HG02870 (cell line): ENCODE measurements at regions not wholly inside any gene's neighbourhood (a gene's known extent, or its start where the extent isn't known, plus 50 kb on each side); places are given as distances from the start of the nearest gene placed in this dataset.

Experiments
- ATAC-seq: cut with Tn5 transposase; IDR thresholded peaks from one replicate; pipeline ENCODE4 v1.9.1; 2021; ENCODE audit warnings: mild to moderate bottlenecking, moderate library complexity; ENCODE audit not compliant: unreplicated experiment

GRCh38 chr5:68475476-68475983, 260.0 kb downstream of the PIK3R1 start:
- no peak for ATAC-seq

GRCh38 chr5:68476854-68477253, 261.3 kb downstream of the PIK3R1 start:
- ATAC-seq, result no peak

- no peak for ATAC-seq
Measured at GRCh38 chr5:68478301-68479095, 262.9 kb downstream of the PIK3R1 start.

GRCh38 chr5:68479524-68479923, 264.0 kb downstream of the PIK3R1 start:
- ATAC-seq, result no peak

- no peak for ATAC-seq
Measured at GRCh38 chr5:68480335-68480940, 264.9 kb downstream of the PIK3R1 start.

- ATAC-seq, result no peak
Measured at GRCh38 chr5:68482199-68482598, 266.6 kb downstream of the PIK3R1 start.

- no peak for ATAC-seq
Measured at GRCh38 chr5:68484307-68485068, 268.9 kb downstream of the PIK3R1 start.

GRCh38 chr5:68489556-68489955, 274.0 kb downstream of the PIK3R1 start:
- no peak for ATAC-seq

- no peak for ATAC-seq
Measured at GRCh38 chr5:68490406-68490805, 274.9 kb downstream of the PIK3R1 start.

GRCh38 chr5:68494771-68495170, 279.2 kb downstream of the PIK3R1 start:
- ATAC-seq, result no peak

GRCh38 chr5:68499987-68500386, 284.4 kb downstream of the PIK3R1 start:
- ATAC-seq, result no peak

- ATAC-seq, result no peak
Measured at GRCh38 chr5:68500813-68501212, 285.3 kb downstream of the PIK3R1 start.

GRCh38 chr5:68502531-68502930, 287.0 kb downstream of the PIK3R1 start:
- ATAC-seq, result no peak

- ATAC-seq, result no peak
Measured at GRCh38 chr5:68504306-68504705, 288.8 kb downstream of the PIK3R1 start.

- ATAC-seq, result no peak
Measured at GRCh38 chr5:68505917-68506860, 290.6 kb downstream of the PIK3R1 start.

GRCh38 chr5:68515514-68515913, 300.0 kb downstream of the PIK3R1 start:
- no peak for ATAC-seq

GRCh38 chr5:68518286-68518685, 302.7 kb downstream of the PIK3R1 start:
- ATAC-seq, result no peak

GRCh38 chr5:68519143-68519542, 303.6 kb downstream of the PIK3R1 start:
- ATAC-seq, result no peak

- ATAC-seq, result no peak
Measured at GRCh38 chr5:68521776-68522175, 306.2 kb downstream of the PIK3R1 start.

- ATAC-seq, result no peak
Measured at GRCh38 chr5:68522863-68523262, 307.3 kb downstream of the PIK3R1 start.
